HG02610 (cell line): ENCODE measurements at regions not wholly inside any gene's neighbourhood (a gene's known extent, or its start where the extent isn't known, plus 50 kb on each side); places are given as distances from the start of the nearest gene placed in this dataset.

Source experiments
- ATAC-seq: cut with Tn5 transposase; IDR thresholded peaks from one replicate; pipeline ENCODE4 v1.9.1; 2021; ENCODE audit warnings: mild to moderate bottlenecking, moderate library complexity; ENCODE audit not compliant: unreplicated experiment

DNA sequence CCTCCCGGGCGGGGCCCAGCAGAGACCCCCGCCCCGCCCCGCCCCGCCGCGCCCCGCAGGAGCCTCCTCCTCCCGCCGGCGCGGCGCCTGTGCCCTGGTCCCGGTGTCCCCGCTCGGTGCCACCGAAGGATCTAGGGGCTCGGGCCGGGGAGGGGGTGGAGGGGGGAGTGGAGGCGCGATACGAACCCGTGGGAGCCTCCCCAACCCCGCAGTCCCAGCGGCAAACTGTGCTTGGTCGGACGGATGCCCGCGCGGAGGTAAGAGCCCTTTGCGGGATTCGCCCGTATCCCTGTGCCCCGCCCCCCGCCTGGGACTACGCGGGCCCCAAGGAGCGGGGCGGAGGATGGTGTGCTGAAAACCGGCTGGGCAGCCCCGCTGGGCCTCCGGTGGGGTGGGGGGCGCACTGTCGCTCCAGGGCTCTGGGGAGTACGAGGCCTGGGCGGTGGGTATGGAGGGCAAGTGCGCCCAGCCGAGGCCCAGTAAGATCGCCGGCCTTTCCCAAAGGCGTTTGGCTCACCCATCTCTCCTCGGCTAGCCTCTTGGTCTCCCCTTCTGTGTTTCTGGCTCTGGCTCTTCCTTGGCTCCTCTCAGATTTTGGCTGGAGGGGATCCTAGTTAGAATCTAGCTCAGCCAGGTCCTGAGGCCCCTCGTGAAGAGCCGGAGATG lies 65.6 kb upstream of the POLG start:
- no peak for ATAC-seq

DNA sequence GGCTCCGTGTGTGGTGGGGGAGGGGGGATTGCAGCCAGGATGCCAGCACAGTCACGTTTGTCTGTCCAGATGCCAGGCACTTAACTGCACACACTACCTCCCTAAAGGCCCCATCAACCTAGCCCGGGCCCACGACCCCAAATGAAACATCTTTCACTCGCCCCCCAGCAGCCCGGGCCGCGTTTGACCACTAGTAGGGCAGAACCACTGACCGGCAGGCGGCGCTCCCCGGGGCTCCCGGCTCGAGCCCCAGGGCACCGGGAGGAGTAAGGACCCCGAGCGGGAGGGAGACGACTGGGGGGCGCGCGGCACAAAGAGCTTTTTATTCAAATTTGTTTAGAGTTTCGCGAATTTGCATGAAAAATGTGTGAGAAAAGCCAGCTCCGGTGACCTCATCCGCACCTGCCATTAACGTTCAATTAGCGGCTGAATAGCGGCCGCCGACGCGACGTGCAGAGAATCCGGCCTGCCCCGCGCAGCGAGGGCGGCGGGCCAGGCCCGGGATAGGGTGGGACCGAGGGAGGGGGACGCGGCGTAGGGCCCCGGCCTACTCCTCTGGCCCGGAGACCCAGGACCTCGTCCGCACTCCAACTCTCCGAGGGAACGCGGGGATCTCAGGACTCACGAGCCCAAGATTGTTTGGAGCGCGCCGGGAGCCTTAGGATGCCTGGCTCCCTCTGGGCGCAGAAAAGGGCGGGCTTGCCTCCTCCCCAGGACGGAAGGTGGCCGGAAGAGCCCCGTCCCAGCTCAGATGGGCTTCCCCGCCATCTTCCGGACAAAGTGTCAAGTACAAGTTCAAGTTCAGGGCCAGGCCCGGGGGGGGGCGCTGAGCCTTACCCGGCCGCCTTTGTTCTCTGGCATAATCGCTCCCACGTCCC lies 64.9 kb upstream of the POLG start:
- ATAC-seq = peak; percentile 62

DNA sequence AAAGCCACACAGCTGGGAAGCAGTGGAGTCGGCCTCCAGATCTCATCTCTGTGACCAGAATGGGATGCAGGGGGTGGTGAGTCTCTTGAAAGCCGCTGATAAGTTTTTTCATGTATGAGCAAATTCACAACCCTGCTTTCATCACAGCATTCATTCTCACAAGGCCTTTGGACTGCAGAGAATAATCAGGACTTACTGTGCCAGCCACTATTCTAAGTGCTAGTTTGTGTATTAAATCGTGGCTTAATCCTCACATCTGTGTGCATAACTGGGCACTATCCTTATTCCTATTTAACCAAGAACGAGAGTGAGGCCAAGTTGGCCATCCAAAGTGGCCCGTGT lies 64.2 kb upstream of the POLG start:
- no peak for ATAC-seq

DNA sequence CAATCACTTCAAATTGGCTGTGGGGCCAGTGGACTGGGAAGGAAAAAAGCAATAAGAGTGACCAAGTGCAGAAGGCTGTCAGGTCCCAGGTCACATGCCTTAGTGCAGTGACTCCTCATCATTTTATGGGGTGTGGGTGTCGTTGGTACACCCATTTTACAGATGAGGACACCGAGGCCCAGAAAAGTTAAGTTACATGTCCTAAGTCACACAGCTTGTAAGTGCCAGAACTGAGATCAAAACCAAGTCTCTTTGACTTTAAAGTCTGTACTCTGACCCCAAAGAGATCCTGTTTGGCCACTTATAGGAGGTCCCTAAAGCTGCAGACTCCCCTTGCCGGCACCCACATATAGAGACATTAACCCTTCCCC lies 63.0 kb upstream of the POLG start:
- ATAC-seq = no peak

DNA sequence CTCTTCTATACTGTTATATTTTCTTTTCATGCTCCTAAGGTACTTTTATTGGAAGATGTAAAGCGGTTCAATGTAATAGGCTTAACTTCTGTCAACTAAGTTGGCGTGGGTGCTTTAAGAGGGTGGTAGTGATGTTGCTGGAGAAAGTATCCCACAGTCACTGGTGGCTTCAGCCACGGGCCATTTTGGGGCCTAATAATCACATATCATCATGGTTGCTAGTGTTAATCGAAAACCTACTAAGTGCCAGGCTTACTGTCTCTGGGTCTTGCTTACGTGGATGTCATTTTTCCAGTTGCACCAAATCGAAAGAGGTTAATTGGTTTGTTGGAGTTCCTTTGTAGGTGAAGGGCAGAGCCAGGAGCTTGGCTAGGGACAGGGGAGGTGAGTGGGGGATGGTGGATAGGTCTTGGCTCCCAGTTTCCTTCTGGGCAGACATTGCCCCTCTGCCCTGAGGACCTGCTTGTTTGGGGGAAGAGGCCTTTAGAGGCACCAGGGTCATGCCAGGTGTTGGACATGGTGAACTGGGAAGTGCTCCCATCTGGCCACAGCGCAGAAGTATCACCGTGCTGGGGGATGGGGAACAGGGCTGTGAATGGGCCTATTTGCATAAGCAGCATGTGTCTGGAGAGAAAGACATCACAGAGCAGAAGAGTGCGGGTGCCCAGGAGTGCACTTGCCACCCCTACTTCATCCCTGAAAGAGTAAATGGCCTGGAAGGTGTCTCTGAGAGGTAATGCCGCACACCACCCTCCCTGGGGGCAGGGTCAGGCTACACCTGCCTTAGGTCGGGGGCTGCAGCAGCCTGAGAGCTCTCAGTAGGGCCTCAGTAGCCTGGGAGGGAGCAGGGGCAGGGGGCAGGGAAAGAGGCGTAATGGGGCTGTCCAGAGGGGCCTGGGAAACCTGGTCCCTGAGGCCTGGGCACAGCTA lies 62.4 kb upstream of the POLG start:
- ATAC-seq = no peak

DNA sequence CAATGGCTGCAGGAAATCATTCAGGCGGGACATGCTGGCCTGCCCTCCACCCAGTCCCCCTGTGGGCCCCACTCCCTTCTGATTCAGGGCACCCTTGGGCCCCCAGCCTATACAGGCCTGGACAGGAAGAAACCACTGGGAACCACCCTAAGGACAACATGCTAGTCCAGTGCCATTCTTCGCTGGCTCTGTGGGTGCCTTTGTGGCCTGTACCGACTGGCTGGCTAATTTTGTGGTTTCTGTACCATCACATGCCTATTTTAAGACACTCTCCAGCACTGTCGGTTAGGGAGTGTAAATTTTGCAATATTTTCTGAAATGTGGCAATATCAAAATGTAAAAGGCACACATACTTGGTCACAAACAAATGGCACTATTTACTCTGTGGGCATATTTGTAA lies 61.4 kb upstream of the POLG start:
- ATAC-seq = no peak

DNA sequence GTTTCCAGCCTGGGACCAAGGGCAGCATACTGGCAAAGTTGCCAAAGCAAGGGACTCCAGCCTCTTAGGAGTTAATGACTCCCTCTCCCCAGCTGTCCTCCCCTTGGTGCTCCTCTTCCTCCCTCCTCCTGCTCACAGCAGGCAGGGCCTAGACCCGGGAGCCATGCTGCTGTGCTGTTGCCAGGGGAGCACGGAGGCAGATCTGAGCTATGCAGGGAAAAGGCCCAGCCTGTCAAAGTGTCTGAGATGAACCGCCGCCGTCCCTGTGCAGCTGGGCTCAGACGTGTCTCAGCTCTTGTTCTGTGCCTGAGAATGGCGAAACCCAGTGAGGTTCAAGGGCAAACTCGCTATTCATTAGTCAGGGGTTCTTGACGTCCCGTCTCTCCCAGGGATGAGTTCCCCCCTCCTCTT lies 60.8 kb upstream of the POLG start:
- ATAC-seq = no peak

DNA sequence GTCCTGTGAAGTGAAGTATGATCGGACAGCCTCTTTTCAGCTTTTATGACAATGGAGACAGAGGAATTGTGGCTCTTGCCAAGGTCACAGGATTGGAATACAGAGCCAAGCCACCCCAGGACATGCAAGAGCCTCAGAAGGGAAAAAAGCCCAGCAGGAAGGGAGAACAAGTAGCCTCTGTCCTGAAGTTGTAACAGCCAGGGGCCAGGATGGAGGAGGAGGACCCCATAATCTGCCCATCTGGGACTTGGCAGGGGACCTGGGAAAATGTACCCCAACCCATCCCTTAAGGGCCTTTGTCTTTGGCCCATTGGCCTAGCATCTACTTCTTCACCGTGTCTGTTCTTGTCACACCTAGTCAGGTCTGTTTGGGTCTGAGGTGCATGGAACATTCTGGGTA lies 60.4 kb upstream of the POLG start:
- no peak for ATAC-seq

DNA sequence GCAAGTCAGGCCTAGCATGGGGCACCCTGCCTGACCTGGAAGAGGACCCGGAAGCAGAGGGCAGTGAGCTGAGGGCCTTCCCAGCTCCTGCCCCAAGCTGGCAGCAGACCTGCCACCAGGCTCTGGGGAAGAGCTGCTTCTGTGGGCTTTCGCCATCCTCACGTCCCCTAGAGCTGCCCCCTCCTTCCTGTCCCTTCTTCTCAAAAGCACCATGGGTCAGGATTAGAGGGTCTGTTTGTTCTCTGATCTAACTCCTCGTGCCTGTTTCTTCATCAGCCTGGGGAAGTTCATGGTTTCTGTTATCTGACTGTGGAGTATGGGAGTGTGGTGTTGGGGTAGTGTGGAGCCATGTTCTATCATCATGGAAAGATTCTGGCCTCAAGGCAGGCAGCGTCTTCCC lies 58.4 kb upstream of the POLG start:
- ATAC-seq = no peak

DNA sequence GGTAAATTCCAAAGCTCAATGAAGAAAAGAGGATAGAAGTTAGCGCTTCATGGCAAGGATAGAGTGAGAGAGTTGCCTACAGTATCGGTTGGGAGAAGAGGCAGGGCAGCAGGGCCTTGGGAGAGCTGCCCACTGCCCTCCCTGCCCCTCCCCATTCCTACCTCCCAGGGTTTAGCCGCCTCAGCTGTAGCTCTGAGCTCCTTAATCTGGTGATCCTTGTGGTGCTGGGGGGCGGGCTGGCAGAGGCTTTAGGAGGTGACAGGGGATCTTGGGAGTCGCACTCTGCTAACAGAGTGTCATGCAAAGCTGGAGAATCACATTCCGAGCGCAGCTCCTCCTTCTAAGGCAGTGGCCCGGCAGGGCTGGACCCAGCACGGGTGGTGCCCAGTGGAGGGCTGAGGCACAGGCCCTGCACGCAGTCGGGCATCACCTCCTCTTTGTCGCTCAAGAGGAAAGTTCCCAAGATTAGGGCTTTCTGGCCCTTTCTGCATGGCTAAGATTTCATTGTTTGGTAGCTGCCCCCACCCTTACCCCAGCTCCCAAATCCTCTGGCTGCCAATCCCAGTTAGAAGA lies 57.1 kb upstream of the POLG start:
- ATAC-seq = no peak

DNA sequence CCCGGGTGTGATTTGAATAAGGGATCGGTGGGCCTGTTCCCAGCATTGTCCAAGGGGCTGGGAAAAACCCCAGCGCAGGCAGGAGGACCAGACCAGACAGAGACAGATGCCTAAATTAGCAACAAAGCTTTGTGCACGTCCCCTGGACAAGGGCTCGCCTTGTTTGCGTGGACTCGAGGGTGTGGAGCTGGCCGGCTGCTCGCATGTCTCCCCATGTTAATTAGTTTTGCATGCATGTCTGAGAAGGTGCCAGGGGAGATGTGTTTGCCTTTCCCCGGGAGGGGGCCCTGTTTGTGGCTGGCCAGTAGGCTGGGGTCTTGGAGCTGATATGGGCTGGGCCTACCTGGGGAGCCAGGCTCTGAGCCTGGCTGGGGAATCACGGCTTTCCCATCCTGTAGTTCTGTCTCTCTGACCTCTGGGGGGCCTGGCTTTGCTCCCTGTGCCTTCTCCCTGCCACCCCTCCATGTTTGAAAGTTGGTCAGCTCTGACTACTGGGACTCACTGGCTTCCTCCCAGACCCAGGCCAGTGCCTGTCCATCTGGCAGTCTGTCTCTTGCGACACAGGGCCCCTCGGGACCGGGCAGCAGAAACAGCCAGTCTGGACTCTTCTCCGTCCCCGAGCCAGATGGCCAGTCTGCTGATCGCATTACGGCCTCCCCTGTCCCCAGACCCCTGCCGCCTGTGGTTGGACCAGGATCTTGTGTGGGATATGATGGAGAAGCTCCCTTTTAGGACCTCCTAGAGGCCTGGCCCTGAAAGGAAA lies 55.4 kb upstream of the POLG start:
- no peak for ATAC-seq

DNA sequence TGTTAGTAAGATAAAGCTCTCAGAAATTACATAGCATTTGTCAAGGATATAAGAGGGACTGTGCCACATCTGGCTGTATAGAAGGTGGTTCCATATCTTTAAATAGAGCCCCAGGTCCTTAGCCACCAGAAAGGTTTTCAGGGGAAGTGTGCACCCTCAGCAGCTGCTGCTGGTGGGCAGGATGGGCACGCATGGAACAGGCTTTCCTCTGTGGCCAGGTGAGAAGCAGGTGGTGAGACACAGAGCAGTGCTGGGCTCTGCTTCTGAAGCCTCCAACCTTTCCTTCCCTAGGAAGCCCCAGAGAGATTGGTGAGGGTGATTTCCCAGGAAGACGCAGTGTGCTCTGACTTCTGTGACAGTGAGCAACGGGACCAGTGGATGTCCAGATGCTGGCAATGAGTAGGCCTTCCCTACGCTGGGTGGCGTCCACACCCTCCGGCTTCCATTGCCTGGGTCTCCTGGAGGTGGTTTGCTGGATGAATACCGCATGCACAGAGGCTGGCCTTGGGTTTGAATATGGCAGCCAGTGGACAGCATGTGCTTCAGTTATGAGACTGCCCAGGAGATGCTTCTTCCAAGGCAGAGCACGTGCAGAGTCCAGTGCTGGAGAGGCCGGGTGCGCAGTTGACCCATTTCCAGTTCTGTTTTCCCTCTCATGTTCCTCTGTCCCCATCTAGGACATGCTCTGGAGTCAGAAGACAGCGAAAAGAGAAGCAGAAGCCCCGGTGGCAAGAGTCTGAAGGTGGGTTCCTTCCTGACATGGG lies 52.7 kb upstream of the POLG start:
- no peak for ATAC-seq

DNA sequence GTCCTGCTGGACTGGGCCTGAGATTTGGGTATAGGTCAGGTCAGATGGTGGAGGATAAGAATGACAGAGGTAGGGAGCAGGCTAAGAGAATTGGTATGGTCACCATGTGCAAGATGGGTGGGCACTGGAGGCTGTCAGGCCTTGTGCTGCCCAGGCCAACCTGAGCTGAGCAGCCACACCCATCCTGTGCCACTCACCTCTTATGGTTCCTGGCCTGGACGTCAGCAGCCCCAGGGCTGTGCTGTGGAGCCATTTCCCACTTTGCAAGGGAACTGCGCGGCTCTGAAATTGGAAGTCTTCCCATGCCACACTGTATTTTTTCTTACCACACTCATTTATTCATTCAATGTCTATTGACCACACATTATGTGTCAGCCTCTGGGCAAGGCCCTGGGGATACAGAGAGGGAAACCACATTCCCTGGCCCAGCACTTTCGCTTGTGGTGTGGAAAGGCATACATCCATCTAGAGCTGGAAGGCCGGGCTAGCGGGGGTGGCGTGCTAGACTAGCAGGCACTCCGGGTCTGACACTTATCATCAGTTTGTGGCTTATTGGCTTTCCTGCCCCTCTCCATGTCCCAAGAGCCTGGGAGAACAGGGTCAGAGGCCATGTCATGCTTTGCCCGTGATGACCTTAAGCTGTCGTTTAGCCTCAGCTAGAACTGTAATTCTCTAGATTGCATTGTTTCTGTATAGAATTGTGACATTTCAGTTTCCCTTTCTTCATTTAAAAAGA lies 51.1 kb upstream of the POLG start:
- ATAC-seq = no peak
